GM13976 (cell line): ENCODE measurements at regions not wholly inside any gene's neighbourhood (a gene's known extent, or its start where the extent isn't known, plus 50 kb on each side); places are given as distances from the start of the nearest gene placed in this dataset.

ENCODE experiments used
- DNase-seq: peaks from one replicate; pipeline ENCODE4 v3.0.0; 2012; ENCODE audit warnings: low spot score
- CTCF ChIP-seq: IDR thresholded peaks from 2 replicates; pipeline ENCODE4 v1.5.1; 2012; ENCODE audit warnings: borderline replicate concordance, mild to moderate bottlenecking; ENCODE audit not compliant: insufficient read depth; ENCODE audit errors: extremely low read depth, missing control alignments, control extremely low read depth
- in situ Hi-C: fragments of 300-500 bp; cut with MboI; formaldehyde crosslinking; loops from one replicate; pipeline ENCODE4 v1.12.0; 2022; ENCODE audit warnings: low sequenced_read_pairs, mixed read lengths, inconsistent platforms; ENCODE audit not compliant: unreplicated experiment

- in situ Hi-C loops: no loop called here
- TF ChIP-seq CTCF: no peak
- no peak for DNase-seq
Measured at GRCh38 chr9:744790-745484, 96.6 kb upstream of the DMRT1 start.

- in situ Hi-C loops: no loop called here
- DNase-seq: no peak
- TF ChIP-seq CTCF: no peak
Measured at GRCh38 chr9:745761-746380, 95.6 kb upstream of the DMRT1 start.

GRCh38 chr9:746661-747434, 94.6 kb upstream of the DMRT1 start:
- DNase-seq: no peak
- in situ Hi-C loops: no loop called here
- no peak for TF ChIP-seq CTCF

GRCh38 chr9:747567-747966, 93.9 kb upstream of the DMRT1 start:
- in situ Hi-C loops: no loop called here
- no peak for TF ChIP-seq CTCF
- no peak for DNase-seq

- in situ Hi-C loops: no loop called here
- TF ChIP-seq CTCF: no peak
- DNase-seq: no peak
Measured at GRCh38 chr9:748861-749497, 92.5 kb upstream of the DMRT1 start.

GRCh38 chr9:749716-750115, 91.8 kb upstream of the DMRT1 start:
- in situ Hi-C loops: no loop called here
- no peak for DNase-seq
- no peak for TF ChIP-seq CTCF
